Ureter (tissue), 1 donor: ENCODE measurements at regions not wholly inside any gene's neighbourhood (a gene's known extent, or its start where the extent isn't known, plus 50 kb on each side); places are given as distances from the start of the nearest gene placed in this dataset.
"Not testable (repeated sequence)": the region's sequence is repeated elsewhere in the genome, so short reads cannot be mapped to it uniquely, and the experiment has no call there.

Experiments
- DNase-seq: peaks from one replicate; pipeline ENCODE4 v3.0.0-alpha.2; 2020; ENCODE audit warnings: low spot score
- donor health status: DM: yes; HTN: yes; CAD: no.

DNA sequence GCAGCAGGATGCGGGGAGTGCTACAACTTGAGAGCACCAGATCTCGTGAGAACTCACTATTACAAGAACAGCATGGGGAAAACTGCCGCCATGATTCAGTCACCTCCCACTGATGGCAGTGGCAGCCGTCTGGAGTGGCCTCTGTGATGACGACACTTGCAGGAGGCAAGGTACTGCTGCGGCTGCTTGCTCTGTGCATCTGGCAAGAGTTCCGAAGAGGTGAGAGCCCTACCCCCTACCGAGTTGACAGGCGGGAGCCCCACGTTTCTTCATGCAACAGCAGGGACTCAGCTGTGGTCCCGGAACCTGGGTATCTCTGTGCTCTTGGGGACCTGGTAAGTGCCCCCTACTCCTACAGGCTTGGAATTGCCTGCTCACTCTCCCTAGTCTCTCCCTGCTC, 1672.7 kb upstream of the TMEFF2 start:
- DNase-seq: no peak

DNA sequence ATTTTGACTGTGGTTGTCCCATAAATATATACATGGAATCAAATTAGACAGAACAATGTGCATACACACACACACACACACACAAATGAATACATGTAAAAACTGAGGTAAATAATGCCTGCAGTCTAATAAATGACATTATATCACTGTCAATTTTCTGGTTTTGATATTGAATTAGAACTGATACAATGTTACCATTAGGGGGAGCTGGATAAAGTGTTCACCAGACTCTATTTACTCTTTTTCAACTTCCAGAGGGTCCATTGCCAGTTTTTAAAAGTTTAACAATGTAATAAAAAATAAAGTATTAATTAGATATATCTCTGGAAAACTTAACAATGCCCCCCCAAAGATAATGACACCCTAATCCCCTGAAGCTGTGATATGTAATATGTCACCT, 1666.8 kb upstream of the TMEFF2 start:
- DNase-seq: no peak

GRCh38 chr2:193847991-193848390, 1653.3 kb upstream of the TMEFF2 start:
- no peak for DNase-seq

DNA sequence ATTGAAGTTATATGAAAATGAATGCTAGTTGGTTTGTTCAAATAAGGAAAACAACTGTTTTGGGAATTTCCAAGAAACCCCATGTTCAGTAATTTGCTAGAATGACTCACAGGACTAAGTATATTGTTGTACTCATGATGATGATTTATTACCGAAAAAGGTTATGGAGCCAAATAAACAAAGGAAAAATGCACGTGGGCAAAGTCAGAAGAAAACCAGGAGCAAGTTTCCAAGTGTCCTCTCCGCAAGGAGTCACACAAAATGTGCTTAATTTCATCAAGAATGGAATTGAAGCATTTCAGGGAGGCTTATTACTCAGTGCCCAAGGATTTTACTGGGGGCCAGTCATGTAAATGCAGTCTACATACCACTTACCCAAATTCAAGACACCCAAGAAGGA, 1652.4 kb upstream of the TMEFF2 start:
- no peak for DNase-seq

- DNase-seq: no peak
Measured at GRCh38 chr2:193845604-193846003, 1650.9 kb upstream of the TMEFF2 start.

DNA sequence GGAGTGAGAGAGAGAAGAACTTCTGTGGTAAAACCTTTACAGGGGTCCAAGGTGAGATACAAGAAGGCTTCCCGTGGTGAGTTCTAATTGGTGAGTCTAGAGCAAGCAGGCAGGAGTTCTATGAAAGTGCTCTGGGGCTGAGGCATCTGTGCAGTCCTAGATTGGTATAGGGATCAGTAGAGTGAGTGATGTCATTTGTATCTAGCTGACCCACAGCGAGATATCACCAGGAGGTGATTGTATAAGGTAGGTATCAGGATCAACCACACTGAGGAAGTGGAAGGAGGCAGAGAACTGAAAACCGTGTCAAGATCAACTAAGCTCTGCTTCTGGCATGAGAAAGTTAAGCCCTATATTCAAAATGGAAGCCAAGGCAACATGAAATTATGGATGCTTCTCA, 1648.9 kb upstream of the TMEFF2 start:
- DNase-seq: no peak

DNA sequence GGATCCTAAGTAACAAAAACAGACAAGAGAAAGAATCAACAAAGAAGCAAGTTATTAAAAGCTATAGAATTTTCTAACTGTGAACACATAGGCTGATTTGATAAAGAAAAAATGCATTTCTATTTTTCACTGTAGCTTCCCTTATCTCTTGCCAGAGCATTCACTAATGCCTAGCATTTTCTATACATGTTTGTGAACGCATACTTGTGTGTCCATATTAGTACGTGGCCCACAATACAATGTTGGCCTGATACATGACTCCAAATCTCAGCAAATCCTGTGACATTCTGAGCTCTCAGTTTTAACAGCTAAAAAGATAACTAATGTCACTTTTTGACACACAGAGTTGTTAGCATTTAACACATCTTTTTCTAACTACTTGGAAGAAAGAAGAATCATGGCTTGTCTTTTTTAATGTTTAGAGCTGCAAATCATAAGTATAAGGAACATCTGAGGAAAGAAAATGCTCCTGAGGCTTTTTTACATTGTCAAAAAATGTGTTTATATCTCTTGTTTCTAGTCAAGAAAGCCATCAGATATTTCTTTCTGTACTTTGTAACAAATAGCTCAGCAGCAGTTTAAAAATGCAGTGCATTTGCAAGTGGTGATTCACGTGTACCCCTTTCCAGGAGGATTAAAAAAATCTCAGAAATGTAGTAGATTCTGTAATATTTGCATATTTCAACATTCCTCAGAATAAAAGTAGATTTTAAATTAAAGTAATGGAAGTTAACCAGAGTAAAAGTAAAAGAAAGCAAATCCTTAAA, 1646.8 kb upstream of the TMEFF2 start:
- no peak for DNase-seq

- no peak for DNase-seq
Measured at GRCh38 chr2:193837111-193837738, 1642.5 kb upstream of the TMEFF2 start.

GRCh38 chr2:193836424-193837006, 1641.8 kb upstream of the TMEFF2 start:
- not testable (repeated sequence) for DNase-seq

GRCh38 chr2:193833895-193834294, 1639.2 kb upstream of the TMEFF2 start:
- DNase-seq: not testable (repeated sequence)

- DNase-seq: no peak
Measured at GRCh38 chr2:193824474-193824873, 1629.7 kb upstream of the TMEFF2 start.

- DNase-seq: no peak
Measured at GRCh38 chr2:193818801-193819499, 1624.2 kb upstream of the TMEFF2 start.

- DNase-seq: no peak
Measured at GRCh38 chr2:193816008-193816407, 1621.3 kb upstream of the TMEFF2 start.

DNA sequence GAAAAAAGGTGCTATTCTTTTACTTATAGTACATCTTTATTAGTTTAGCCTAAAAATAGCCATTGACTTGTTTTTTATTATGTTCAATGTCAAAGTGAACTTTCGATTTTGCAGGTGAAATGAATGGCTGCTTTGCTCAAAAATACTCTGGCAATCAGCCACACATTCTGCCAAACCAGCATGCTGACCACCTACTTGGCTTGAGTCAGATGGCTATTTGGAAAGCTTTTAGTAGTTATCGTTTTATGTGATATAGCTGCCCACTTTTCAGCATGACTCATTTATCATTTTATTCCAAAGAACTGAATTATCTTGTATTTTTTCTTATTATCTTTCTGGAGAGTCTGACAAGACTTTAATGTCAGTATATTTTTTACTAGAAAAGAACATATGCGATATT, 1615.8 kb upstream of the TMEFF2 start:
- DNase-seq: no peak

- DNase-seq: no peak
Measured at GRCh38 chr2:193808877-193809276, 1614.1 kb upstream of the TMEFF2 start.

GRCh38 chr2:193806088-193806774, 1611.5 kb upstream of the TMEFF2 start:
- DNase-seq: no peak

DNA sequence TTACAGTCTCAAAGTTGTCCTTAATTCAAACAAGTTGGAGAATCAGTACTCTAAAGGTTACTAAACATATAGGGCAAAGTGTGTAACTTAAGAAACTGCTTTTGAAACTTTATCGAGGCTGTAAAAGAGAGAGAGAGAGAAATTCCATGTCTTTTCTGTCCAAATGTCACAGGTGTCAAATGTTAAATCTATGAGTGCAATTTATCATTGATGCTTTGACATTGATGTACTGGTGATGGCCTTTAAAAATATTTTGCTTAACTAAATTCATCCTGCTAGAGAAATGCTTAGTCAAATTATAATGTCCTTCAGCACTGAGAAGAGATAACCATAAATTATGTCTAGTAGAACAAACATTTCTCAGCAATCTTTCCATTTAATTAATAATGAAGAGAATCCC, 1602.1 kb upstream of the TMEFF2 start:
- DNase-seq: no peak

DNA sequence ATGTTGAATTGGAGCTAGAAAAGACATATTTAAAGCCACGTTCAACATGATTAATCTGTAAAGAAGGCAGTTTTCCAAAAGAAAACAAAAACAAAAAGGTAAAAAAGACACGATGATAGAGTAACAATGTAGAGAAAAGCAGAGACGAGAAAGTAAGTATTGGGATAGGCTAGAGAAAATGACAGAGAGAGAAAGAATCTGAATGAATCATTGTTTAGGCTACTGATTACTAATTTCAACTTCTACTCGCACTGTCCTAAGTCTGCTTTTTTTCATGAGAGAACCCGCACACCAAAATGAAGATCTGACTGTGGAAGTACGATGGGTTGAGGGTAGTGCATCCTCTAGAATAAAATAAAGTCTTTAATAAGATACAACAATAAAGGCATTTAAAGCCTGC, 1599.2 kb upstream of the TMEFF2 start:
- no peak for DNase-seq

GRCh38 chr2:193783681-193784080, 1588.9 kb upstream of the TMEFF2 start:
- no peak for DNase-seq

- DNase-seq: no peak
Measured at GRCh38 chr2:193778293-193778692, 1583.6 kb upstream of the TMEFF2 start.

GRCh38 chr2:193776988-193777387, 1582.3 kb upstream of the TMEFF2 start:
- no peak for DNase-seq

GRCh38 chr2:193774166-193774565, 1579.4 kb upstream of the TMEFF2 start:
- no peak for DNase-seq
